ENCODE measurements at regions not wholly inside any gene's neighbourhood (a gene's known extent, or its start where the extent isn't known, plus 50 kb on each side); places are given as distances from the start of the nearest gene placed in this dataset.
"Not testable (repeated sequence)": the region's sequence is repeated elsewhere in the genome, so short reads cannot be mapped to it uniquely, and the experiment has no call there.

GRCh38 chrX:9388450-9388849 lies 76.4 kb upstream of the TBL1X start:
- DNase-seq (ENCODE audit: low read depth) = no peak

GRCh38 chrX:9390121-9390520 lies 74.7 kb upstream of the TBL1X start:
- DNase-seq (ENCODE audit: low read depth) = no peak

GRCh38 chrX:9390693-9391368 lies 74.0 kb upstream of the TBL1X start:
- DNase-seq (ENCODE audit: low read depth) = no peak

DNA sequence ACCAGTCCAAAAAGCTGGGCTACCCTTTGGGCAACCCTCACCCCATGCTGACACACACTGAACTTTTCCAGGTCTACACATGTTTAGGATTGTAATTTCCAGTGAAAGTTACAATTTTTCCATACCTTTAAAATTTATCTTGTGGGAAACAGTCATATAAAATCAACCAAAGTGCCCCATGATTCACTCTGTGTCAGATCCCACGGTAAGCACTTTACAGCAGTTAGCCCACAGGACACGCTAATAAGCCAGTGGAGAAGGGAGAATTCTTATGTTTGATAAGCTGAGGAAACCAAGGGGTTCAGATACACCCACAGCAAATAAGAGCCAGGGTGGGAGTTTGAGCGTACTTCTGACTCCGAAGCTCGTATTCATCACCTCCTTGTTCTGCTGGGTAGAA lies 72.4 kb upstream of the TBL1X start:
- DNase-seq (ENCODE audit: low read depth) = no peak

DNA sequence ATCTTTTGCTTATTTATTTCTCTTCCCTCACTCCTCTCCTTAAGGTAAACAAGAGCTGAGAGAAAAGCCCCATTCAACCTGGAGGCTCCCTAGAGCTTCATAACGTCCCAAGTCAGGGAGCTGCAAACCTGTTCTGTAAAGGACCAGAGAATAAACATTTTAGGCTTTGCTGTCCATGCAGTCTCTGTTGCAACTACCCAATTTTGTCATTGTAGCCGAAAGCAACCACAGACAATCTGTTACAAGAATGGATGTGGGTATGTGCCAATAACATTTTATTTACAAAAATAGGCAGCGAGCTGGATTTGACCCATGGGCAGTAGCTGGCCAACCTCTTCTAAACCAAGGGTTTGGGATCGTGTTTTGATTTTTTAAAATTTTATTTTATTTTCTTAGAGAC lies 71.3 kb upstream of the TBL1X start:
- no peak for DNase-seq (ENCODE audit: low read depth)

DNA sequence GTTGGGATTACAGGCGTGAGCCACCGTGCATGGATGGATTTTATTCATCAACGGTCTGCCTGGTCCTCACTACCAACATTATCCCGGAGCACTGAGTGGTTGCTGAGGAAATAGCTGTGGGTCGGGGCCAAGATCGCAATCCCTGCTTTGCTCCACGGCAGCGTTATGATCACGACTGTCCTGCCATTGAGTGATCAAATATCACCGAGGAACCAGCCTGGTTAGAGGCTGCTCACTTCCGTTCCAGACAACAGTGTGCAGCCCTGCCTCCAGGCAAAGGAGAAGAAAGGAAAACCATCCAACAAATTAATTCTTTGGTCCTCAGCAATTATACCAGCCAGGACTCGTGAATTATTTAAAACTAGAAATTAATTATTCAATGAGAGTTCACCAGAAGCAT lies 70.6 kb upstream of the TBL1X start:
- no peak for DNase-seq (ENCODE audit: low read depth)

DNA sequence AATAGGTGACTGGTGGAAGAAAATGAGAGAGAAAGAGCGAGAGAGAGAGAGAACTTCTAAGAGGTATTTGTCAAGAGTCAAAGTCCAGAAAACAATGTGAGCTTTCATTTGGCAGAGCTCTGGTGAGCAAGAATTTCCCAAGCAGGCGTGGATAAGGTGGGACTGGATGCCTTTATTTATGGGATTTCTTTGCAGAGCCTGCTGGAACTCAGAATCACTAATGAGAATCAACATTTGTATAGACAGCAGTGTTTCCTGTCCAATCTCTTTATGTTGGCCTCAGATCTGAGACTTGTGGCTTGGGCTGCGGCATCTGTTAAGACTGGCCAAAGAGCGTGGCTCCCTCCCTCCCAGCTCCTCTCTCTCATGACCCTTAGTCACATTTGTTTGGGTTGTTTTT lies 67.9 kb upstream of the TBL1X start:
- DNase-seq (ENCODE audit: low read depth) = no peak

GRCh38 chrX:9401051-9401450 lies 63.8 kb upstream of the TBL1X start:
- DNase-seq (ENCODE audit: low read depth) = no peak

DNA sequence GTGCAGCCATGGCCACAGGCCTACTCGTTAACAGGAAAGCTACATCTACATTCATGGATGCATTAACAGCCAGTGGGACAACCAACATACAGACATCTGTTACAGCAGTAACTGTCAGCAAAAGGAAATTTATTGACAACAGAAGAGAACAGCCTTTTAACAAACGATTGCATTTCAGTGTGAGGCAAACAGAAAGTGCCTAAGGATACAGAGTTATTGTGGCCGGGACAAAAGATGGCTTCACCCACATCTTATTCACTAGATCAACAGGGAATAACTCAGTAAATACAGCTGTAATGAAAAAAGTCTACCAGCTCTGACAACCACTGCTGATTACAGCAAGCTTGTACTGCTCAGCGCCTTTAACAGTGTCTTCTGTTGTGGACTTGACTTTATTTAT lies 61.5 kb upstream of the TBL1X start:
- no peak for DNase-seq (ENCODE audit: low read depth)

DNA sequence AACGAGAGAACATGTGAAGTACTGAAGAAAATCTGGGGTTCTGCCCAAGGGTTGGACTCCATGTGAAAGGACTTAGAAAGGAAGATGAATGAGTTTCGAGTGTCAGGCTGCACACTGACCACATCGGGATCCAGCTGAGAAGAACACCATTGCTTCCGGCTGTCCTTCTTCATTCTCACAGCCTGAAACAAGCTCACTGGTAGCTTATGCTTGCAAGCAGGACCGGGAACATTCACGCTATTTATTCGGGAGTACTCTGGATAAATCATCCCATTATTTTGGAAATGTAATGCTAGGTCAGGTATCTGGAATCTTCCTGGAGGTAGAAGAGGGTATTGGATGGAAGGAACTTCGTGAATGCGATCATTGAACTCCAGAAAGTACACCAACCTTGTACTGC lies 59.2 kb upstream of the TBL1X start:
- DNase-seq (ENCODE audit: low read depth) = not testable (repeated sequence)

DNA sequence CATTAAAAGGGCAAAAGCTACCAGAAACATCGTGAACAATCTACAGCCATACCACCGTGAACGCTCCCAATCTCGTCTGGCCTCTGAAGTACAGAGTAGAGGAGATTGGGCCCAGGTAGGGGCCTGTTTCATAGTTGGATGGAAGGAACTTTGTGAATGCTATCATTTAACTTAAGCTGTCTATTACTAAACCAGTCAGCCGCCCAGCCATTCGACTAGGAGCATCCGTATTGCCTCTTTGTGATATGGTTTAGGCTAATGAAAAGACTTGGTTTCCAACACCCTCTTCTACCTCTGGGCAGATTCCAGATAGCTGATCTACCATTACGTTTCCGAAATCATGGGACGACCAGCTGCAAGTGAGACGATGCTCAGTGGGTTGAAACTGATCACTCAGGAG lies 54.0 kb upstream of the TBL1X start:
- DNase-seq (ENCODE audit: low read depth) = not testable (repeated sequence)

DNA sequence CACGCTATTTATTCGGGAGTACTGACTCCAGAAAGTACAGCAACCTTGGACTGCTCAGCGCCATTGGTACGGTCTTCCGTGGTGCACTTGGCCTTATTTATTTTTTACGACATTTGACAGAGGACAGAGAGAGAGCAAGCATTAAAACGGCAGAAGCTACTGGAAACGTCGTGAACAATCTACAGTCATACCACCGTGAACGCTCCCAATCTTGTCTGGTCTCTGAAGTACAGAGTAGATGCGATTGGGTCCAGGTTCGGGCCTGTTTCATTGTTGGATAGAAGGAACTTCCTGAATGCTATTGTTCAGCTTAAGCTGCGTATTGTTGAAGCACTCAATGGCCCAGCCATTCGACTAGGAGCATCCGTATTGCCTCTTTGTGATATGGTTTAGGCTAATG lies 53.2 kb upstream of the TBL1X start:
- DNase-seq (ENCODE audit: low read depth) = not testable (repeated sequence)

- DNase-seq (ENCODE audit: low read depth) = no peak
Measured at GRCh38 chrX:9414416-9414815, 50.4 kb upstream of the TBL1X start.

All from activated T-helper 1 cell treated with Interleukin-2 at 50 U/mL for 16 hours (primary cell).